Astrocyte (in vitro differentiated cells and primary cell): ENCODE measurements at regions not wholly inside any gene's neighbourhood (a gene's known extent, or its start where the extent isn't known, plus 50 kb on each side); places are given as distances from the start of the nearest gene placed in this dataset.

Experiments
- DNase-seq: peaks from one replicate; pipeline ENCODE4 v3.0.0-alpha.2; 2010; ENCODE audit warnings: low read depth
- FAIRE-seq: peaks from 2 replicates; lab custom pipeline; 2011; peaks lifted over from hg19 to GRCh38; lab: Jason Lieb, UNC
- H2AFZ ChIP-seq: 2 replicates; pipeline ENCODE4 v1.6.0; 2012; ENCODE audit warnings: low read depth, low read length, inconsistent platforms
- H3K27ac ChIP-seq: 2 replicates; pipeline ENCODE4 v1.5.1; 2011; ENCODE audit warnings: low read depth, low read length, inconsistent platforms
- H3K27me3 ChIP-seq: 2 replicates; pipeline ENCODE4 v1.6.0; 2011; ENCODE audit warnings: low read length, inconsistent platforms; ENCODE audit not compliant: insufficient read depth
- H3K36me3 ChIP-seq: 2 replicates; pipeline ENCODE4 v1.5.1; 2011; ENCODE audit warnings: low read length, inconsistent platforms; ENCODE audit not compliant: insufficient read depth
- H3K4me1 ChIP-seq: 2 replicates; pipeline ENCODE4 v1.5.1; 2011; ENCODE audit warnings: low read length, inconsistent platforms; ENCODE audit not compliant: insufficient read depth
- H3K4me2 ChIP-seq: 2 replicates; pipeline ENCODE4 v1.6.0; 2012; ENCODE audit warnings: low read length, inconsistent platforms
- H3K4me3 ChIP-seq: 2 replicates; pipeline ENCODE4 v1.5.1; 2011; ENCODE audit warnings: low read depth, mild to moderate bottlenecking, low read length, inconsistent platforms; ENCODE audit not compliant: insufficient read depth
- H3K79me2 ChIP-seq: 2 replicates; pipeline ENCODE4 v1.6.0; 2012; ENCODE audit warnings: mild to moderate bottlenecking, low read length, inconsistent platforms; ENCODE audit not compliant: insufficient read depth
- H3K9ac ChIP-seq: 2 replicates; pipeline ENCODE4 v1.6.0; 2012; ENCODE audit warnings: mild to moderate bottlenecking, low read length, inconsistent platforms
- H3K9me3 ChIP-seq: 2 replicates; pipeline ENCODE4 v1.5.1; 2012; ENCODE audit warnings: low read depth, mild to moderate bottlenecking, low read length, inconsistent platforms; ENCODE audit not compliant: insufficient read depth
- H4K20me1 ChIP-seq: 2 replicates; pipeline ENCODE4 v1.6.0; 2012; ENCODE audit warnings: low read length, inconsistent platforms; ENCODE audit not compliant: insufficient read depth
- H3K27ac Mint-ChIP-seq: one replicate; pipeline ENCODE4 v1.8.0; 2021; ENCODE audit warnings: mild to moderate bottlenecking, mixed read lengths; ENCODE audit not compliant: unreplicated experiment
- H3K27me3 Mint-ChIP-seq: one replicate; pipeline ENCODE4 v1.8.0; 2021; ENCODE audit warnings: low read depth, mixed read lengths; ENCODE audit not compliant: unreplicated experiment
- H3K36me3 Mint-ChIP-seq: one replicate; pipeline ENCODE4 v1.8.0; 2021; ENCODE audit warnings: low read depth, mixed read lengths; ENCODE audit not compliant: unreplicated experiment
- H3K4me1 Mint-ChIP-seq: one replicate; pipeline ENCODE4 v1.8.0; 2021; ENCODE audit warnings: low read depth, mixed read lengths; ENCODE audit not compliant: unreplicated experiment
- H3K4me3 Mint-ChIP-seq: one replicate; pipeline ENCODE4 v1.8.0; 2021; ENCODE audit warnings: mild to moderate bottlenecking, moderate library complexity, mixed read lengths; ENCODE audit not compliant: unreplicated experiment
- H3K9me3 Mint-ChIP-seq: one replicate; pipeline ENCODE4 v1.8.0; 2021; ENCODE audit warnings: mild to moderate bottlenecking, mixed read lengths; ENCODE audit not compliant: unreplicated experiment
- EZH2 ChIP-seq: IDR thresholded peaks from 2 replicates; pipeline ENCODE4 v1.6.1; 2012; ENCODE audit warnings: mild to moderate bottlenecking, low read length, inconsistent platforms; ENCODE audit not compliant: insufficient read depth
- TF ChIP-seq, protein P1 (sequence below): IDR thresholded peaks from 2 replicates; pipeline ENCODE4 v1.5.1; 2011; ENCODE audit warnings: low read depth, mild to moderate bottlenecking, inconsistent platforms, low read length, moderate library complexity; ENCODE audit not compliant: insufficient read depth

DNA sequence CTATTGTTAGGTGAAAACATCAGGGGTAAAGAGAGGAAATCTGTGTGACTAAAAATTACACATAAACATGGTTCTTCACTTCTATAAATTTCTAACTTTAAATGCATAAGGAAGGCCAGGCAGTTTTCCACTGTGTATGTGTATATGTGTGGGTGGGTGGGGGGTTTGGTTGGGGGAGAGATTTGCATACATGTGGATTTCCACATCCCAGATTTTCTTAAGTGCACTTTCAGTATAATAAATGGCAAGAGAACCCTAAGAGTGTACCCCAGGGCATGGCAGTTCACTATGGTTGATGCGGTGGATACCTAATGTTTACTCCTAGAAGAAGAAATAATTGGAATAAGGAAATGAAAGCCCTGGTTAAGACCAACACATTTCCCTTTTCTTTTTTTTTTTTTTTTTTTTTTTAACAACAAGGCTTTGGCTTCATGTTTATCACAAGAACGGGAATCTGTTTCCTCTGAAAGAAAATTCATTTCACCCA is 451.8 kb upstream of the CCL2 start:
- H3K4me1 ChIP-seq: no peaks in the 10 kb centered on the region
- H3K4me2 ChIP-seq: no peak overlapping the region
- peaks cover 25% of the 10 kb centered on the region for H3K27me3 Mint-ChIP-seq
- no peak for TF ChIP-seq EZH2
- TF ChIP-seq, protein P1, sequence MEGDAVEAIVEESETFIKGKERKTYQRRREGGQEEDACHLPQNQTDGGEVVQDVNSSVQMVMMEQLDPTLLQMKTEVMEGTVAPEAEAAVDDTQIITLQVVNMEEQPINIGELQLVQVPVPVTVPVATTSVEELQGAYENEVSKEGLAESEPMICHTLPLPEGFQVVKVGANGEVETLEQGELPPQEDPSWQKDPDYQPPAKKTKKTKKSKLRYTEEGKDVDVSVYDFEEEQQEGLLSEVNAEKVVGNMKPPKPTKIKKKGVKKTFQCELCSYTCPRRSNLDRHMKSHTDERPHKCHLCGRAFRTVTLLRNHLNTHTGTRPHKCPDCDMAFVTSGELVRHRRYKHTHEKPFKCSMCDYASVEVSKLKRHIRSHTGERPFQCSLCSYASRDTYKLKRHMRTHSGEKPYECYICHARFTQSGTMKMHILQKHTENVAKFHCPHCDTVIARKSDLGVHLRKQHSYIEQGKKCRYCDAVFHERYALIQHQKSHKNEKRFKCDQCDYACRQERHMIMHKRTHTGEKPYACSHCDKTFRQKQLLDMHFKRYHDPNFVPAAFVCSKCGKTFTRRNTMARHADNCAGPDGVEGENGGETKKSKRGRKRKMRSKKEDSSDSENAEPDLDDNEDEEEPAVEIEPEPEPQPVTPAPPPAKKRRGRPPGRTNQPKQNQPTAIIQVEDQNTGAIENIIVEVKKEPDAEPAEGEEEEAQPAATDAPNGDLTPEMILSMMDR: no peak
- H3K9ac ChIP-seq: no peak overlapping the region
- no peaks in the 10 kb centered on the region for H3K27me3 ChIP-seq
- H3K4me3 ChIP-seq: no peak overlapping the region
- H2AFZ ChIP-seq: no peak overlapping the region
- H3K4me3 Mint-ChIP-seq: no peak overlapping the region
- DNase-seq (no peak), FAIRE-seq (no peak)
- H3K36me3 ChIP-seq: no peaks in the 10 kb centered on the region
- no peaks in the 10 kb centered on the region for H3K79me2 ChIP-seq
- no peak overlapping the region for H3K27ac ChIP-seq
- H4K20me1 ChIP-seq: no peaks in the 10 kb centered on the region
- no peaks in the 10 kb centered on the region for H3K4me1 Mint-ChIP-seq
- H3K9me3 Mint-ChIP-seq: no peaks in the 10 kb centered on the region
- H3K27ac Mint-ChIP-seq: no peak overlapping the region
- no peaks in the 10 kb centered on the region for H3K9me3 ChIP-seq
- H3K36me3 Mint-ChIP-seq: no peaks in the 10 kb centered on the region

DNA sequence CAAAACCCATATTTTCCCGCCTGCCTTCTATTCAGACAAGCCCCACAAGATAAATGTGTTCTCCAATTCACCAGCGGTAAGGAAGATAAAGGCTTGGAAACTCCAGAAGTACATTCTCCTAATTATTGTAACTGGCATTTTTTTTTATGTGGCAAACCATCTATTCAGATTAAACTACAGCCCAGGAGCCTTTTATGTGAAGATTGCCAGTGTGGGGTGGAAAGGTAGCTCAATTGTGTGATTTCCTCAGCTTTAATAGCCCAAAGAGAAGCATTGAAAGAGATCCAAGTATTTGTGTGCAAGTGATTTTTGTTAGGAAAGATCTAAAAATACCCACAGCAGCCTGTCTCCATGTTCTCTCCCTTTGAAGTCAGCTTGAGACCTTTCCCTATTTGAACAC is 451.4 kb upstream of the CCL2 start:
- no peak overlapping the region for H3K4me2 ChIP-seq
- Mint-ChIP-seq H3K4me1 (no peaks in the 10 kb centered on the region), H3K9me3 (no peaks in the 10 kb centered on the region), H3K27ac (no peak overlapping the region), H3K4me3 (no peak overlapping the region), H3K36me3 (no peaks in the 10 kb centered on the region), H3K27me3 (peaks cover 22% of the 10 kb centered on the region)
- no peaks in the 10 kb centered on the region for H3K36me3 ChIP-seq
- no peaks in the 10 kb centered on the region for H3K27me3 ChIP-seq
- no peaks in the 10 kb centered on the region for H3K79me2 ChIP-seq
- H3K9me3 ChIP-seq: no peaks in the 10 kb centered on the region
- no peak overlapping the region for H3K4me3 ChIP-seq
- FAIRE-seq: no peak
- no peaks in the 10 kb centered on the region for H3K4me1 ChIP-seq
- no peak overlapping the region for H2AFZ ChIP-seq
- no peak overlapping the region for H3K27ac ChIP-seq
- no peak for DNase-seq
- H3K9ac ChIP-seq: no peak overlapping the region
- TF ChIP-seq EZH2: no peak
- TF ChIP-seq, protein P1: no peak
- H4K20me1 ChIP-seq: no peaks in the 10 kb centered on the region

DNA sequence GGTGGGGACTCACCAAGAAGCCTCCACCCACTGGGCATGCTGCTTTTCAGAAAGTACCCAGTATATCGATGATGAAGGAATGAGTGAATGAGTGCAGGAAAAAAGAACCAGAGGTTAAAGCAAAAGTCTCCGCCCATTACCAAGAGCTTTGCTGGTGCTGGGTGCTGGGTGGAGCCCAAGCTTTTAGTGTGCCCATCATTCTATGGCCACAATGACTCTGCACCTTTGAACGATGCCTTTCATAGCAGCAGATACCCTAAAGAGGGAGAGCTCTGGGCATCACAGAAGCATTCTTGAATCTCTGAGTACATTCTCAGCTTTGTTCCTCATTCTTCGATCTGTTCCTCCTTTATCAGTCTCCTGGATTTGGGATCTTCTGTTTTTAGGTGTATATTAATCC is 450.7 kb upstream of the CCL2 start:
- Mint-ChIP-seq H3K4me3 (no peak overlapping the region), H3K36me3 (no peaks in the 10 kb centered on the region), H3K27me3 (peaks cover 22% of the 10 kb centered on the region), H3K4me1 (no peaks in the 10 kb centered on the region), H3K27ac (no peak overlapping the region), H3K9me3 (no peaks in the 10 kb centered on the region)
- no peaks in the 10 kb centered on the region for H3K36me3 ChIP-seq
- H3K4me2 ChIP-seq: no peak overlapping the region
- H3K27ac ChIP-seq: no peak overlapping the region
- H3K79me2 ChIP-seq: no peaks in the 10 kb centered on the region
- H3K4me3 ChIP-seq: no peak overlapping the region
- DNase-seq: no peak
- TF ChIP-seq EZH2: no peak
- TF ChIP-seq, protein P1: no peak
- FAIRE-seq: no peak
- H3K4me1 ChIP-seq: no peaks in the 10 kb centered on the region
- no peak overlapping the region for H3K9ac ChIP-seq
- no peaks in the 10 kb centered on the region for H4K20me1 ChIP-seq
- H3K27me3 ChIP-seq: no peaks in the 10 kb centered on the region
- H2AFZ ChIP-seq: no peak overlapping the region
- no peaks in the 10 kb centered on the region for H3K9me3 ChIP-seq
